ENCODE measurements at regions not wholly inside any gene's neighbourhood (a gene's known extent, or its start where the extent isn't known, plus 50 kb on each side); places are given as distances from the start of the nearest gene placed in this dataset.

DNA sequence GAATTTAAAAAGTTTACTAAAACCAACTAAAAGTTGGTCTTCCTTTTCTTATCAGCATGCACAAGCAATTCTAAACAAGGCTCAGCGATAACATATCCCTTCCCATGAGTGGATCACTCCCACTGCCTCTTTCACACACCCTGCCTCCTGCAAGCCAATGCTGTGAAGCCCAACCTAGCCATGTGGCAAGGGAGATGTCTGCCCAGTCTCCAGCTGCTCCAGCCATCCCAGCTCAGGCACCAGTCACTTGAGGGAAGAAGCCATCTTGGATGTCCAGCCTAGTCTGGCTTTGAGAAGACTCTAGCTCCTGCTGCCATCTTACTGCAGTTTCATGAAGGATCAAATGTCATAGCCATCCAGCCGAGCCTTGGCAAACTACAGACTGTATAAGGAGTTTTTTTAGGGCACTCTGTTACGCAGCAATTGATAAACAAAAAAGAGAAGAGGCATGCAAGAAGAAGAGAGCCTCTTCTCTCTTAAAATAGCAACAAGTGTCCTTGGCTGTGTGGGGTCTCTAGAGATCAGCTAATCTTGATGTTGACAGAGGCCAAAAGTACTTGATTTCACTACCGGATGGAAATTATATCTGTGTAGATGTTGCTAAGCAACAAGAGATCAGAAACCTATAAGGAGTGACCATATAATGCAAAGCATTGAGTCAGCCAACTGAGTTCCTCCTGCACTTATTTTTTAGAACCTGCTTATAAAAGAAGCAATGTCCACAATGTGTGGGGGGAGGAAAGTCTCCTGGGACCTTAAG lies 108.9 kb downstream of the PTCSC3 start:
- TF ChIP-seq, protein P1, sequence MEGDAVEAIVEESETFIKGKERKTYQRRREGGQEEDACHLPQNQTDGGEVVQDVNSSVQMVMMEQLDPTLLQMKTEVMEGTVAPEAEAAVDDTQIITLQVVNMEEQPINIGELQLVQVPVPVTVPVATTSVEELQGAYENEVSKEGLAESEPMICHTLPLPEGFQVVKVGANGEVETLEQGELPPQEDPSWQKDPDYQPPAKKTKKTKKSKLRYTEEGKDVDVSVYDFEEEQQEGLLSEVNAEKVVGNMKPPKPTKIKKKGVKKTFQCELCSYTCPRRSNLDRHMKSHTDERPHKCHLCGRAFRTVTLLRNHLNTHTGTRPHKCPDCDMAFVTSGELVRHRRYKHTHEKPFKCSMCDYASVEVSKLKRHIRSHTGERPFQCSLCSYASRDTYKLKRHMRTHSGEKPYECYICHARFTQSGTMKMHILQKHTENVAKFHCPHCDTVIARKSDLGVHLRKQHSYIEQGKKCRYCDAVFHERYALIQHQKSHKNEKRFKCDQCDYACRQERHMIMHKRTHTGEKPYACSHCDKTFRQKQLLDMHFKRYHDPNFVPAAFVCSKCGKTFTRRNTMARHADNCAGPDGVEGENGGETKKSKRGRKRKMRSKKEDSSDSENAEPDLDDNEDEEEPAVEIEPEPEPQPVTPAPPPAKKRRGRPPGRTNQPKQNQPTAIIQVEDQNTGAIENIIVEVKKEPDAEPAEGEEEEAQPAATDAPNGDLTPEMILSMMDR (IDR thresholded peaks at IDR 0.05; ENCODE audit: low read depth, low read length, missing input control): no peak
- no peak for TF ChIP-seq RXRA (IDR thresholded peaks at IDR 0.05)
- no peak for TF ChIP-seq JUND (IDR thresholded peaks at IDR 0.05)
- no peak for TF ChIP-seq ATF3 (IDR thresholded peaks at IDR 0.05)
- TF ChIP-seq, protein P2, sequence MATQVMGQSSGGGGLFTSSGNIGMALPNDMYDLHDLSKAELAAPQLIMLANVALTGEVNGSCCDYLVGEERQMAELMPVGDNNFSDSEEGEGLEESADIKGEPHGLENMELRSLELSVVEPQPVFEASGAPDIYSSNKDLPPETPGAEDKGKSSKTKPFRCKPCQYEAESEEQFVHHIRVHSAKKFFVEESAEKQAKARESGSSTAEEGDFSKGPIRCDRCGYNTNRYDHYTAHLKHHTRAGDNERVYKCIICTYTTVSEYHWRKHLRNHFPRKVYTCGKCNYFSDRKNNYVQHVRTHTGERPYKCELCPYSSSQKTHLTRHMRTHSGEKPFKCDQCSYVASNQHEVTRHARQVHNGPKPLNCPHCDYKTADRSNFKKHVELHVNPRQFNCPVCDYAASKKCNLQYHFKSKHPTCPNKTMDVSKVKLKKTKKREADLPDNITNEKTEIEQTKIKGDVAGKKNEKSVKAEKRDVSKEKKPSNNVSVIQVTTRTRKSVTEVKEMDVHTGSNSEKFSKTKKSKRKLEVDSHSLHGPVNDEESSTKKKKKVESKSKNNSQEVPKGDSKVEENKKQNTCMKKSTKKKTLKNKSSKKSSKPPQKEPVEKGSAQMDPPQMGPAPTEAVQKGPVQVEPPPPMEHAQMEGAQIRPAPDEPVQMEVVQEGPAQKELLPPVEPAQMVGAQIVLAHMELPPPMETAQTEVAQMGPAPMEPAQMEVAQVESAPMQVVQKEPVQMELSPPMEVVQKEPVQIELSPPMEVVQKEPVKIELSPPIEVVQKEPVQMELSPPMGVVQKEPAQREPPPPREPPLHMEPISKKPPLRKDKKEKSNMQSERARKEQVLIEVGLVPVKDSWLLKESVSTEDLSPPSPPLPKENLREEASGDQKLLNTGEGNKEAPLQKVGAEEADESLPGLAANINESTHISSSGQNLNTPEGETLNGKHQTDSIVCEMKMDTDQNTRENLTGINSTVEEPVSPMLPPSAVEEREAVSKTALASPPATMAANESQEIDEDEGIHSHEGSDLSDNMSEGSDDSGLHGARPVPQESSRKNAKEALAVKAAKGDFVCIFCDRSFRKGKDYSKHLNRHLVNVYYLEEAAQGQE (IDR thresholded peaks at IDR 0.05): no peak
- no peak for TF ChIP-seq RAD21 (IDR thresholded peaks at IDR 0.05)
- no peak for TF ChIP-seq TAF1 (conservative IDR thresholded peaks at IDR 0.05)
- TF ChIP-seq, protein P3, sequence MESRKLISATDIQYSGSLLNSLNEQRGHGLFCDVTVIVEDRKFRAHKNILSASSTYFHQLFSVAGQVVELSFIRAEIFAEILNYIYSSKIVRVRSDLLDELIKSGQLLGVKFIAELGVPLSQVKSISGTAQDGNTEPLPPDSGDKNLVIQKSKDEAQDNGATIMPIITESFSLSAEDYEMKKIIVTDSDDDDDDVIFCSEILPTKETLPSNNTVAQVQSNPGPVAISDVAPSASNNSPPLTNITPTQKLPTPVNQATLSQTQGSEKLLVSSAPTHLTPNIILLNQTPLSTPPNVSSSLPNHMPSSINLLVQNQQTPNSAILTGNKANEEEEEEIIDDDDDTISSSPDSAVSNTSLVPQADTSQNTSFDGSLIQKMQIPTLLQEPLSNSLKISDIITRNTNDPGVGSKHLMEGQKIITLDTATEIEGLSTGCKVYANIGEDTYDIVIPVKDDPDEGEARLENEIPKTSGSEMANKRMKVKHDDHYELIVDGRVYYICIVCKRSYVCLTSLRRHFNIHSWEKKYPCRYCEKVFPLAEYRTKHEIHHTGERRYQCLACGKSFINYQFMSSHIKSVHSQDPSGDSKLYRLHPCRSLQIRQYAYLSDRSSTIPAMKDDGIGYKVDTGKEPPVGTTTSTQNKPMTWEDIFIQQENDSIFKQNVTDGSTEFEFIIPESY (IDR thresholded peaks at IDR 0.05): no peak
- no peak for TF ChIP-seq MAX (IDR thresholded peaks at IDR 0.05)
- no peak for TF ChIP-seq YY1 (IDR thresholded peaks at IDR 0.05)
- TF ChIP-seq GABPA (IDR thresholded peaks at IDR 0.05 in 1 of 2, conservative IDR thresholded peaks at IDR 0.05 in 1 of 2): no peak
